ENCODE measurements at regions not wholly inside any gene's neighbourhood (a gene's known extent, or its start where the extent isn't known, plus 50 kb on each side); places are given as distances from the start of the nearest gene placed in this dataset.
A peak's percentile ranks its signal among the peaks of the same experiment; 100 is the strongest.

- TF ChIP-seq CTCF (conservative IDR thresholded peaks at IDR 0.05) = peak; percentile 46; the same call in 2 of the 3 replicates
- no CpG with 5 or more reads among the region's 2 CpGs for WGBS (ENCODE audit: extremely low coverage, insufficient read length, low lambda C conversion rate)
- Histone ChIP-seq H2BK20ac (ENCODE audit: low read depth, low read length, poor library complexity, severe bottlenecking) (no peak overlapping the region), H3K4ac (ENCODE audit: low read depth, low read length) (no peak overlapping the region), H2AFZ (ENCODE audit: low read length) (no peak overlapping the region), H3K27me3 (ENCODE audit: insufficient read depth, low read length) (no peaks in the 10 kb centered on the region), H2BK15ac (ENCODE audit: low read depth, low read length) (no peak overlapping the region), H4K8ac (replicated peaks; ENCODE audit: insufficient read length, low read depth, low read length) (no peak overlapping the region), H2BK5ac (ENCODE audit: insufficient read length, low read length) (no peak overlapping the region), H3K9ac (ENCODE audit: extremely low read depth, insufficient read length, low read length) (no peak overlapping the region), H3K56ac (ENCODE audit: insufficient read length, low read depth, low read length) (no peak overlapping the region), H3K79me1 (ENCODE audit: insufficient read depth, low read depth, low read length, poor library complexity, severe bottlenecking) (no peaks in the 10 kb centered on the region), H3K4me1 (ENCODE audit: insufficient read depth, low read length) (no peaks in the 10 kb centered on the region; the same call in none of the 2 replicates), H3K23me2 (ENCODE audit: insufficient read length, low read depth, low read length, poor library complexity, severe bottlenecking) (no peaks in the 10 kb centered on the region), H3K9me3 (ENCODE audit: control insufficient read depth, low read depth, low read length) (no peaks in the 10 kb centered on the region), H4K91ac (ENCODE audit: insufficient read length, low read depth, low read length) (no peak overlapping the region), H3T11ph (ENCODE audit: low read length) (no peak overlapping the region), H3K4me2 (ENCODE audit: insufficient read depth, insufficient read length, low read length) (no peak overlapping the region), H2BK120ac (ENCODE audit: low read depth, low read length, poor library complexity, severe bottlenecking) (no peak overlapping the region), H2BK12ac (ENCODE audit: insufficient read length, low read depth, low read length) (no peak overlapping the region), H2AK5ac (ENCODE audit: insufficient read length, low read length) (no peak overlapping the region), H3K27ac (ENCODE audit: insufficient read length, low read depth, low read length) (no peak overlapping the region), H3K18ac (ENCODE audit: insufficient read length, low read depth, low read length) (no peak overlapping the region), H3K23ac (ENCODE audit: insufficient read length, low read depth, low read length) (no peak overlapping the region), H3K14ac (ENCODE audit: insufficient read depth, low read length) (no peak overlapping the region), H4K20me1 (ENCODE audit: control insufficient read depth, insufficient read depth, insufficient read length) (no peaks in the 10 kb centered on the region), H4K5ac (ENCODE audit: insufficient read length, low read depth, low read length) (no peak overlapping the region), H3K79me2 (ENCODE audit: insufficient read depth, low read length) (no peaks in the 10 kb centered on the region)
- no peak for DNase-seq
- Mint-ChIP-seq H3K4me1 (peaks cover 28 to 30% of the 10 kb centered on the region in 2 experiments), H3K27ac (no peak overlapping the region), H3K27me3 (ENCODE audit: low read depth) (no peaks in the 10 kb centered on the region; the same call in 1 of the 2 replicates), H3K36me3 (ENCODE audit: insufficient read depth in 1 of 3, low read depth in 3 of 3) (peaks cover 0 to under 1% (median 0%) of the 10 kb centered on the region in 3 experiments; a peak in 1 of 7 replicates), H3K4me3 (no peak overlapping the region), H3K9me3 (no peaks in the 10 kb centered on the region; a peak in 2 of 5 replicates)
These were observed 334.7 kb downstream of the HRH4 start for GRCh38 chr18:24795129-24795528.
